ENCODE measurements at regions not wholly inside any gene's neighbourhood (a gene's known extent, or its start where the extent isn't known, plus 50 kb on each side); places are given as distances from the start of the nearest gene placed in this dataset.
"Not testable (repeated sequence)": the region's sequence is repeated elsewhere in the genome, so short reads cannot be mapped to it uniquely, and the experiment has no call there.

- no peak for DNase-seq
- Histone ChIP-seq H3K27me3 (no peaks in the 10 kb centered on the region), H3K36me3 (no peaks in the 10 kb centered on the region), H3K27ac (no peak overlapping the region), H3K4me1 (no peaks in the 10 kb centered on the region), H3K9me3 (no peaks in the 10 kb centered on the region), H3K4me3 (no peak overlapping the region)
- TF ChIP-seq CTCF (IDR thresholded peaks at IDR 0.05) = no peak
- no peak for TF ChIP-seq POLR2A (IDR thresholded peaks at IDR 0.05)
Observed at GRCh38 chr6:159400826-159401225, 231.6 kb downstream of the FNDC1 start.

GRCh38 chr6:159399751-159400221 lies 230.6 kb downstream of the FNDC1 start:
- Histone ChIP-seq H3K27ac (no peak overlapping the region), H3K27me3 (no peaks in the 10 kb centered on the region), H3K4me3 (no peak overlapping the region), H3K4me1 (no peaks in the 10 kb centered on the region), H3K9me3 (no peaks in the 10 kb centered on the region), H3K36me3 (no peaks in the 10 kb centered on the region)
- TF ChIP-seq CTCF (IDR thresholded peaks at IDR 0.05) (no peak), POLR2A (IDR thresholded peaks at IDR 0.05) (no peak)
- no peak for DNase-seq

GRCh38 chr6:159398633-159399032 lies 229.4 kb downstream of the FNDC1 start:
- H3K27me3 ChIP-seq = no peaks in the 10 kb centered on the region
- no peaks in the 10 kb centered on the region for H3K36me3 ChIP-seq
- H3K4me3 ChIP-seq = no peak overlapping the region
- no peak for DNase-seq
- no peaks in the 10 kb centered on the region for H3K9me3 ChIP-seq
- H3K4me1 ChIP-seq = no peaks in the 10 kb centered on the region
- no peak overlapping the region for H3K27ac ChIP-seq
- TF ChIP-seq POLR2A (IDR thresholded peaks at IDR 0.05) = no peak
- no peak for TF ChIP-seq CTCF (IDR thresholded peaks at IDR 0.05)

- no peak overlapping the region for H3K27ac ChIP-seq
- H3K4me1 ChIP-seq = no peaks in the 10 kb centered on the region
- TF ChIP-seq CTCF (IDR thresholded peaks at IDR 0.05) = no peak
- no peak for TF ChIP-seq POLR2A (IDR thresholded peaks at IDR 0.05)
- H3K4me3 ChIP-seq = no peak overlapping the region
- DNase-seq = no peak
- H3K36me3 ChIP-seq = no peaks in the 10 kb centered on the region
- no peaks in the 10 kb centered on the region for H3K27me3 ChIP-seq
- H3K9me3 ChIP-seq = no peaks in the 10 kb centered on the region
Observed at GRCh38 chr6:159397753-159398152, 228.6 kb downstream of the FNDC1 start.

GRCh38 chr6:159395609-159396008 lies 226.4 kb downstream of the FNDC1 start:
- TF ChIP-seq POLR2A (IDR thresholded peaks at IDR 0.05) (no peak), CTCF (IDR thresholded peaks at IDR 0.05) (no peak)
- no peaks in the 10 kb centered on the region for H3K4me1 ChIP-seq
- H3K9me3 ChIP-seq = no peaks in the 10 kb centered on the region
- DNase-seq = no peak
- no peaks in the 10 kb centered on the region for H3K36me3 ChIP-seq
- no peaks in the 10 kb centered on the region for H3K27me3 ChIP-seq
- no peak overlapping the region for H3K27ac ChIP-seq
- no peak overlapping the region for H3K4me3 ChIP-seq

- not testable (repeated sequence) for H3K36me3 ChIP-seq
Observed at GRCh38 chr6:159392695-159393094, 223.5 kb downstream of the FNDC1 start.

More at GRCh38 chr6:159392695-159393094, 223.5 kb downstream of the FNDC1 start:
- not testable (repeated sequence) for H3K4me1 ChIP-seq, H3K4me3 ChIP-seq, DNase-seq, H3K9me3 ChIP-seq, H3K27ac ChIP-seq, H3K27me3 ChIP-seq
